Lower leg skin (tissue), 3 donors: ENCODE measurements at regions not wholly inside any gene's neighbourhood (a gene's known extent, or its start where the extent isn't known, plus 50 kb on each side); places are given as distances from the start of the nearest gene placed in this dataset.

Experiments
- POLR2A ChIP-seq, 2 donors: fragments of 450-650 bp; IDR thresholded peaks; one replicate each; pipeline ENCODE4 v1.6.1; 2016 to 2017; ENCODE audit warnings: antibody characterized with exemption in 2 of 2, mild to moderate bottlenecking in 1 of 2, moderate library complexity in 1 of 2
- TF ChIP-seq, protein P1 (sequence below), 3 donors: fragments of 450-650 bp; IDR thresholded peaks; one replicate each; pipeline ENCODE4 v1.5.1; 2016; ENCODE audit warnings: antibody characterized with exemption in 3 of 3, mild to moderate bottlenecking in 3 of 3, moderate library complexity in 2 of 3

DNA sequence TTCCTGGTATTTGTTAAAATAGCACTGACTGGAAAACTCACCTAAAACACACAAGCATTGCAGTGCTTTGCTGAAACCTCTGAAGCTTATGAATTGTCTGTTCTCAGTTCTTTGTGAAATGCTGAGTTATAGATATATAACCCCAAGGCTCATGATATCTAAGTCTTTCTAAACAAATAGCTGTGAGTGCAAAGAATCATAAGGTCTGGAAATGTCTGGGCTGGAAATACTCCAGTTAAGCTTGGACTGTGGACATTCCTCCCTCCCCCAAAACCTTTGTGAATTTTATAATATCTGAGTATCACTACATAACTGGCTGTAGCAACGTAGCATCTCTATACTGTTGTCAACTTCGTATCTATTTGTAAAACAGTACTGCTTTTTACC is 69.1 kb downstream of the CBLN4 start:
- TF ChIP-seq, protein P1, sequence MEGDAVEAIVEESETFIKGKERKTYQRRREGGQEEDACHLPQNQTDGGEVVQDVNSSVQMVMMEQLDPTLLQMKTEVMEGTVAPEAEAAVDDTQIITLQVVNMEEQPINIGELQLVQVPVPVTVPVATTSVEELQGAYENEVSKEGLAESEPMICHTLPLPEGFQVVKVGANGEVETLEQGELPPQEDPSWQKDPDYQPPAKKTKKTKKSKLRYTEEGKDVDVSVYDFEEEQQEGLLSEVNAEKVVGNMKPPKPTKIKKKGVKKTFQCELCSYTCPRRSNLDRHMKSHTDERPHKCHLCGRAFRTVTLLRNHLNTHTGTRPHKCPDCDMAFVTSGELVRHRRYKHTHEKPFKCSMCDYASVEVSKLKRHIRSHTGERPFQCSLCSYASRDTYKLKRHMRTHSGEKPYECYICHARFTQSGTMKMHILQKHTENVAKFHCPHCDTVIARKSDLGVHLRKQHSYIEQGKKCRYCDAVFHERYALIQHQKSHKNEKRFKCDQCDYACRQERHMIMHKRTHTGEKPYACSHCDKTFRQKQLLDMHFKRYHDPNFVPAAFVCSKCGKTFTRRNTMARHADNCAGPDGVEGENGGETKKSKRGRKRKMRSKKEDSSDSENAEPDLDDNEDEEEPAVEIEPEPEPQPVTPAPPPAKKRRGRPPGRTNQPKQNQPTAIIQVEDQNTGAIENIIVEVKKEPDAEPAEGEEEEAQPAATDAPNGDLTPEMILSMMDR (IDR thresholded peaks at IDR 0.05) = no peak
- TF ChIP-seq POLR2A (IDR thresholded peaks at IDR 0.05) = no peak
